ENCODE measurements at regions not wholly inside any gene's neighbourhood (a gene's known extent, or its start where the extent isn't known, plus 50 kb on each side); places are given as distances from the start of the nearest gene placed in this dataset.

DNA sequence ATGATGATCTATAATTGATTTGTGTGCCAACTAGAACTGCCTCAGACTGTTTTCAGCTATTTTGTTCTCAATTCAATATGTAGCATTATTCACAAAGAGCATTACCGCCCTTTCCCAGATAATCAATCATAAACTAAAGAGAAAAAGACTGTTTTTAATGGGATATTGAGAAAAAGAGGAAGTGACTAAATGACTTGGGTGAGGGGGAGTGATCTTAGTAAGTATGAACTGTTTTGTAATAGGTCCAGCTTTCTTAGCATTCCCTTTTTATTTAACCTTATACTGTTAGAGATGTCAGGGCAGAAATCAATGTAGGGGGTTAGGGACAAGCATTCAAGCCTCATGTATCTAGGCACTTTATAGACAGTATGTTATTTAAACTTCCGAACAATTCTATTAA lies 157.8 kb upstream of the DPYD start:
- H3K9me3 Mint-ChIP-seq: no peaks in the 10 kb centered on the region
- TF ChIP-seq, protein P1, sequence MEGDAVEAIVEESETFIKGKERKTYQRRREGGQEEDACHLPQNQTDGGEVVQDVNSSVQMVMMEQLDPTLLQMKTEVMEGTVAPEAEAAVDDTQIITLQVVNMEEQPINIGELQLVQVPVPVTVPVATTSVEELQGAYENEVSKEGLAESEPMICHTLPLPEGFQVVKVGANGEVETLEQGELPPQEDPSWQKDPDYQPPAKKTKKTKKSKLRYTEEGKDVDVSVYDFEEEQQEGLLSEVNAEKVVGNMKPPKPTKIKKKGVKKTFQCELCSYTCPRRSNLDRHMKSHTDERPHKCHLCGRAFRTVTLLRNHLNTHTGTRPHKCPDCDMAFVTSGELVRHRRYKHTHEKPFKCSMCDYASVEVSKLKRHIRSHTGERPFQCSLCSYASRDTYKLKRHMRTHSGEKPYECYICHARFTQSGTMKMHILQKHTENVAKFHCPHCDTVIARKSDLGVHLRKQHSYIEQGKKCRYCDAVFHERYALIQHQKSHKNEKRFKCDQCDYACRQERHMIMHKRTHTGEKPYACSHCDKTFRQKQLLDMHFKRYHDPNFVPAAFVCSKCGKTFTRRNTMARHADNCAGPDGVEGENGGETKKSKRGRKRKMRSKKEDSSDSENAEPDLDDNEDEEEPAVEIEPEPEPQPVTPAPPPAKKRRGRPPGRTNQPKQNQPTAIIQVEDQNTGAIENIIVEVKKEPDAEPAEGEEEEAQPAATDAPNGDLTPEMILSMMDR (IDR thresholded peaks at IDR 0.05): no peak
- H3K4me3 Mint-ChIP-seq: no peak overlapping the region
- H3K4me1 Mint-ChIP-seq: no peaks in the 10 kb centered on the region
- no peak overlapping the region for H3K27ac Mint-ChIP-seq
- no peaks in the 10 kb centered on the region for H3K36me3 Mint-ChIP-seq (ENCODE audit: low read depth)
- H3K27me3 Mint-ChIP-seq (ENCODE audit: low read depth, poor library complexity): no peaks in the 10 kb centered on the region
- DNase-seq: no peak

DNA sequence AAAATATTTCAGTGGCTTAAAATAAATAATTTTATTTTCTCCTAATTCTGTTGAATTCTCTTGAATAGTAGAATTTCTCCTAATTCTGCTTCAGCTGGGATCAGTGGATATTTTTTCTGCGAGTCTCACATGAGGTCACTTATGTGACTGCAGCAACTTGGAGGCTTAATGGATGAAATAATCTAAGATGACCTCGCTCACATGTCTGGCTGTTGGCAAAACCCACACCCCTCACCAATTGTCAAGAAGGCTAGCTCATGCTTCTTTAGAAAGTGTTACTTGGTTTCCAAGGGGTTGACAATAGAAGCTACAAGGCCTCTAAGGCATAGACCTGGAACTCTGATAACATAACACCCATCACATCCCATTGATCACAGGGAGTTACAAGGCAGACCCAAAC lies 156.9 kb upstream of the DPYD start:
- DNase-seq: no peak
- Mint-ChIP-seq H3K4me3 (no peak overlapping the region), H3K4me1 (no peaks in the 10 kb centered on the region), H3K36me3 (ENCODE audit: low read depth) (no peaks in the 10 kb centered on the region), H3K9me3 (no peaks in the 10 kb centered on the region), H3K27me3 (ENCODE audit: low read depth, poor library complexity) (no peaks in the 10 kb centered on the region), H3K27ac (no peak overlapping the region)
- TF ChIP-seq, protein P1 (IDR thresholded peaks at IDR 0.05): no peak

DNA sequence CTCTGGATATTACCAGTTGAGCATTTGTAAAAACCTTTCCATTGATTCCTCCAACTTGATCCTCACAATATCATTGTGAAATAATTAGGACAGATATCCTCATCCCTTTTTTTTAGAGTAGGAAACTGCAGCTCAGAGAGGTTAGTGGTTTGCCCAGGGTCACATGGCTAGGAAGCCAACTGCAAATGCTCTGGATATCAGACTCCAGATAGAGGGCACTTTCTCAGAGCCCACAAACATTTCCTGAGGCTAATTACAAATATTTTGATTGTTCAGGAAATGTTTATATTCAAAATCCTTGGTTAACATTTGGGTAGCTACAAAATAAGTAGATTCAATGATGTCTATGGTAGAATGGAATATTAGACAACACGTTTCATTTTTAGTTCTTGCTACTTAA lies 154.8 kb upstream of the DPYD start:
- no peaks in the 10 kb centered on the region for H3K9me3 Mint-ChIP-seq
- no peak overlapping the region for H3K4me3 Mint-ChIP-seq
- H3K4me1 Mint-ChIP-seq: no peaks in the 10 kb centered on the region
- H3K27me3 Mint-ChIP-seq (ENCODE audit: low read depth, poor library complexity): no peaks in the 10 kb centered on the region
- TF ChIP-seq, protein P1 (IDR thresholded peaks at IDR 0.05): no peak
- no peak for DNase-seq
- no peaks in the 10 kb centered on the region for H3K36me3 Mint-ChIP-seq (ENCODE audit: low read depth)
- no peak overlapping the region for H3K27ac Mint-ChIP-seq

DNA sequence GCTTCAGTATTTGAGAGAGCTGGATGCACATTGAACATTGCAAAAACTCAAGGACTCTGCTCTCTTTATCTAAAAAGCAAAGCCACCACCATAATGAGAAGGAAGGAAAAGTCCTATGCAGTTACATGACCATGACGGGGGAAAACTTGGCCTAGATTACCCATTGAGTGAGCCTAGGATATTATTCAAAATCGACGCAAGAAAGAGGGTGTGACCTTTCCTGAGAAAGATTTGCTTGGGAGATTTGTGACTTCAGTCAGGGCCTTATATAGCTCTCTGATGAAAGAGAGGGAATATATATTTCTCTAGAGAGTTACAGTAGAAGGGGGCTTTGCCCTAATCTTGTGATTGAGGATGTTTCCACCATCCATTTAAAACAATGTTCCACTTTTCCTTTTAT lies 153.0 kb upstream of the DPYD start:
- TF ChIP-seq, protein P1 (IDR thresholded peaks at IDR 0.05): no peak
- Mint-ChIP-seq H3K36me3 (ENCODE audit: low read depth) (no peaks in the 10 kb centered on the region), H3K27me3 (ENCODE audit: low read depth, poor library complexity) (peaks cover 3% of the 10 kb centered on the region), H3K4me1 (no peaks in the 10 kb centered on the region), H3K4me3 (no peak overlapping the region), H3K27ac (no peak overlapping the region), H3K9me3 (no peaks in the 10 kb centered on the region)
- no peak for DNase-seq

DNA sequence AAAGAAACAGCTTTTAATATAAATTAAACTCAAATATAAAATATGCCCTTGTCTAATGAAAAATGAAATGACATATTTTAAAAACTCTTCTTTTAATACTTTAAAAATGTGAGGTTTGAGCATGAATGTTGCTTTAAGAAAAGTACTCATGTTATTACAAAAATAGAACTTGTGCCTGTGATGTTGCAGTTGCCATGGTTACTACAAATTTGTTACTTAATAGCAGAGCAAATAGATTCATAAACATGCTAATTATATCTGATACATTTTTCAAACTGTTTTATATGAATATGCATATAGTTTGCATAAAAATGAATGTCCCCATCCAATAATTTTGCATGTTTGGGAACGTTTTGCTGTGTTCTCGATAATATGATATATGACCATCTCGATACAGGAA lies 152.3 kb upstream of the DPYD start:
- no peak for DNase-seq
- no peaks in the 10 kb centered on the region for H3K9me3 Mint-ChIP-seq
- H3K4me3 Mint-ChIP-seq: no peak overlapping the region
- peaks cover 3% of the 10 kb centered on the region for H3K27me3 Mint-ChIP-seq (ENCODE audit: low read depth, poor library complexity)
- TF ChIP-seq, protein P1 (IDR thresholded peaks at IDR 0.05): no peak
- H3K4me1 Mint-ChIP-seq: no peaks in the 10 kb centered on the region
- no peak overlapping the region for H3K27ac Mint-ChIP-seq
- no peaks in the 10 kb centered on the region for H3K36me3 Mint-ChIP-seq (ENCODE audit: low read depth)

DNA sequence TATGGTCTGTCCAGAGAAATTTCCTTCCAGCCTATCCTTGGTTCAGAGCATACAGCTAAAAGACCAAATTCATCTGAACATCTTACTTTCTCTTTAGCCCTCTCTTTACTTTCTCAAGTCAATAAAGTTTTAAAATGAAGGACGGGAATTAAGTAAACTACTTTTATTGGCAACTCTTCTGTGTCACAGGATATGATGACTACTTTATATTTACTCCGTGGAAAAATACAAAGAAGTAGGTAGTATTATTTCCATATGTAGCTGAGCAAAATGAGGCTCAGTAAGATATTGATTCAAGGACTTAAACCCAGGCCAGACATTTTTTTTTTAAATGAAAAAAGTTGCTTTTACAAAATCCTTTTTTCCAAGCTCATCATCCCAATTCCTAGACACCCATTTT lies 151.2 kb upstream of the DPYD start:
- Mint-ChIP-seq H3K4me1 (no peaks in the 10 kb centered on the region), H3K4me3 (no peak overlapping the region), H3K27ac (no peak overlapping the region), H3K9me3 (no peaks in the 10 kb centered on the region), H3K27me3 (ENCODE audit: low read depth, poor library complexity) (peaks cover 3% of the 10 kb centered on the region), H3K36me3 (ENCODE audit: low read depth) (no peaks in the 10 kb centered on the region)
- DNase-seq: no peak
- TF ChIP-seq, protein P1 (IDR thresholded peaks at IDR 0.05): no peak
